DND-41 (cell line): ENCODE measurements at regions not wholly inside any gene's neighbourhood (a gene's known extent, or its start where the extent isn't known, plus 50 kb on each side); places are given as distances from the start of the nearest gene placed in this dataset.

ENCODE experiments used
- CTCF ChIP-seq: IDR thresholded peaks from 2 replicates; pipeline ENCODE4 v1.5.1; 2012; ENCODE audit warnings: borderline replicate concordance, low read length, moderate library complexity, mild to moderate bottlenecking; ENCODE audit not compliant: poor library complexity, severe bottlenecking; ENCODE audit errors: extremely low read depth
- EZH2 ChIP-seq: IDR thresholded peaks from 3 replicates; pipeline ENCODE4 v1.6.1; 2012; ENCODE audit warnings: borderline replicate concordance, low read depth, mild to moderate bottlenecking, moderate library complexity, low read length, inconsistent platforms; ENCODE audit not compliant: severe bottlenecking

GRCh38 chrX:20965270-20966044 is 408.8 kb upstream of the CNKSR2 start:
- TF ChIP-seq CTCF, result no peak
- no peak for TF ChIP-seq EZH2
